Caki2 (cell line): ENCODE measurements at regions not wholly inside any gene's neighbourhood (a gene's known extent, or its start where the extent isn't known, plus 50 kb on each side); places are given as distances from the start of the nearest gene placed in this dataset.

Source experiments
- DNase-seq: peaks from one replicate; pipeline ENCODE4 v3.0.0-alpha.2; 2015; ENCODE audit warnings: low read depth
- in situ Hi-C: cut with HindIII; loops from 2 replicates; pipeline ENCODE4 v1.10.0; 2016; ENCODE audit warnings: low sequenced_read_pairs, low pct_unique_long_range_greater_than_20kb, mixed read lengths

GRCh38 chr20:40738976-40739375 is 49.9 kb upstream of the MAFB start:
- in situ Hi-C loops: no loop called here

GRCh38 chr20:40739841-40740240 is 50.8 kb upstream of the MAFB start:
- in situ Hi-C loops: no loop called here
- DNase-seq: no peak

More at GRCh38 chr20:40738976-40739375, 49.9 kb upstream of the MAFB start:
- no peak for DNase-seq

GRCh38 chr20:40741507-40742106 is 52.6 kb upstream of the MAFB start:
- DNase-seq: no peak
- in situ Hi-C loops: no loop called here

- DNase-seq: no peak
- in situ Hi-C loops: no loop called here
These were observed 54.2 kb upstream of the MAFB start for GRCh38 chr20:40743141-40743775.

- DNase-seq: no peak
- in situ Hi-C loops: no loop called here
These were observed 55.2 kb upstream of the MAFB start for GRCh38 chr20:40744072-40744817.

GRCh38 chr20:40744818-40745175 is 55.8 kb upstream of the MAFB start:
- no peak for DNase-seq
- in situ Hi-C loops: no loop called here

GRCh38 chr20:40746251-40746650 is 57.2 kb upstream of the MAFB start:
- in situ Hi-C loops: no loop called here

GRCh38 chr20:40748182-40748581 is 59.1 kb upstream of the MAFB start:
- no peak for DNase-seq
- in situ Hi-C loops: no loop called here

More at GRCh38 chr20:40746251-40746650, 57.2 kb upstream of the MAFB start:
- DNase-seq: no peak

- in situ Hi-C loops: no loop called here
These were observed 61.0 kb upstream of the MAFB start for GRCh38 chr20:40749985-40750506.

GRCh38 chr20:40750541-40751035 is 61.6 kb upstream of the MAFB start:
- in situ Hi-C loops: no loop called here
- no peak for DNase-seq

More at GRCh38 chr20:40749985-40750506, 61.0 kb upstream of the MAFB start:
- DNase-seq: no peak

GRCh38 chr20:40753472-40753871 is 64.4 kb upstream of the MAFB start:
- in situ Hi-C loops: no loop called here
- no peak for DNase-seq

- DNase-seq: no peak
- in situ Hi-C loops: no loop called here
These were observed 65.4 kb upstream of the MAFB start for GRCh38 chr20:40754339-40754943.

GRCh38 chr20:40757087-40757486 is 68.1 kb upstream of the MAFB start:
- DNase-seq: no peak
- in situ Hi-C loops: no loop called here

- no peak for DNase-seq
- in situ Hi-C loops: no loop called here
These were observed 69.8 kb upstream of the MAFB start for GRCh38 chr20:40758790-40759189.

GRCh38 chr20:40760399-40760798 is 71.4 kb upstream of the MAFB start:
- in situ Hi-C loops: no loop called here

GRCh38 chr20:40763646-40764295 is 74.7 kb upstream of the MAFB start:
- in situ Hi-C loops: no loop called here
- no peak for DNase-seq

More at GRCh38 chr20:40760399-40760798, 71.4 kb upstream of the MAFB start:
- no peak for DNase-seq

GRCh38 chr20:40765814-40766480 is 76.9 kb upstream of the MAFB start:
- in situ Hi-C loops: no loop called here
- DNase-seq: no peak
